Muscle of back (tissue), 3 donors: ENCODE measurements at regions not wholly inside any gene's neighbourhood (a gene's known extent, or its start where the extent isn't known, plus 50 kb on each side); places are given as distances from the start of the nearest gene placed in this dataset.

Experiments
- DNase-seq, 3 donors: peaks; one replicate each; pipeline versions ENCODE4 v3.0.0 to v3.0.0-alpha.2; 2013

- no peak for DNase-seq
Measured at GRCh38 chr2:221334481-221335218, 237.5 kb downstream of the EPHA4 start.

- DNase-seq = no peak
Measured at GRCh38 chr2:221335219-221335752, 236.8 kb downstream of the EPHA4 start.

DNA sequence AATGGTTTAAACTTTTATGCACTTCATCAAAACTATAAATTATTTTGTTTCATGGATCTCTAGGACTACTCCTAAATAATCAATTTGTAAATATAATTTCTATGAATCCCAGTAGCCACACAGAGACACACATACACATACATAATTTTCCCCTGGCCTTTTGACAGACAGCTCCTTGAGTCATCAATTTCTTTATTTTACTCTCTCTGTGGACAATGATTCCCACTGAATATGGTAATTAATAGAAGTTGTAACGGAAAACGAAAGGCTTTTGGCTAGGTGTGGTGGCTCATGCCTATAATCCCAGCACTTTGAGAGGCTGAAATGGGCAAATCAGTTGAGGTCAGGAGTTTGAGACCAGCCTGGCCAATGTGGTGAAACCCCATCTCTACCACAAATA, 235.1 kb downstream of the EPHA4 start:
- no peak for DNase-seq

GRCh38 chr2:221337957-221338685, 234.0 kb downstream of the EPHA4 start:
- DNase-seq = no peak

- no peak for DNase-seq
Measured at GRCh38 chr2:221342388-221342787, 229.7 kb downstream of the EPHA4 start.

- no peak for DNase-seq
Measured at GRCh38 chr2:221343524-221343923, 228.6 kb downstream of the EPHA4 start.

GRCh38 chr2:221345516-221345915, 226.6 kb downstream of the EPHA4 start:
- no peak for DNase-seq

DNA sequence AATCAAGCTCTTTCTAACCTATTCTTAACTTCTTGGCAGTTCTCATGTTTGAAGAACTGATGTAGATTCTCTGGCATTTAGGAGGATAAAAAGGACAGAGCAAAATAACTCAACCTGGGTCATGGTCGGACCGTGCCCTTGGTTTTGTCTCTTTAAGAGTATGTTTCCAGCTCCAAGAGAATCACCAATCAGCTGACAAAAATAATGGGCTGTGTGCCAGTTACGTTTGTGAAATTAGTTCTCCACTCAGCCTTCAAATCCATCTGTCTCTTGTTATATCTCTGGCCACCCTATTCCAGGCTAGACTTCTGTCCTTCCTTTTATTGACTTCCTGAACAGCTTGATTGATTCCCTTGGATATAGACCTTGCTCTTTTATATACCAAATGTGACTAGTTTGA, 225.7 kb downstream of the EPHA4 start:
- no peak for DNase-seq

- DNase-seq = no peak
Measured at GRCh38 chr2:221347471-221347870, 224.6 kb downstream of the EPHA4 start.

GRCh38 chr2:221350616-221351015, 221.5 kb downstream of the EPHA4 start:
- DNase-seq = no peak

DNA sequence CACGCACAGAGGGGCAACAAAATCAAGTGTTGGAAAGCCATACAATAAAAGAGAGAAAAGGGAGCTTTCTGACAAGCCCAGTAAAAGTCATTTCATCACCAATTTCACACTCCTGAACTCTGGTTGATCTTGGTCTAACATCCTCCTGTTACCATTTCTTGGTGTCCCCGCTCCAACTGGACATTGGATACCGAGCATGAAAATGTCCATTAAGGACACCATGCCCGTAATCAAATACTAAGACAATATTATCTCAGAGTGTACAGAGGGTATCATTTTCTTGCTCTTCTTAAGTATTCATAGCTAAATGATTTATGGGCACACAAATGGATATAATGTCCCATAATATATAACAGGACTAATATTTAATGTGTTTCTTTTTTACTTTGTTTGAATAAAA, 218.9 kb downstream of the EPHA4 start:
- DNase-seq = no peak

DNA sequence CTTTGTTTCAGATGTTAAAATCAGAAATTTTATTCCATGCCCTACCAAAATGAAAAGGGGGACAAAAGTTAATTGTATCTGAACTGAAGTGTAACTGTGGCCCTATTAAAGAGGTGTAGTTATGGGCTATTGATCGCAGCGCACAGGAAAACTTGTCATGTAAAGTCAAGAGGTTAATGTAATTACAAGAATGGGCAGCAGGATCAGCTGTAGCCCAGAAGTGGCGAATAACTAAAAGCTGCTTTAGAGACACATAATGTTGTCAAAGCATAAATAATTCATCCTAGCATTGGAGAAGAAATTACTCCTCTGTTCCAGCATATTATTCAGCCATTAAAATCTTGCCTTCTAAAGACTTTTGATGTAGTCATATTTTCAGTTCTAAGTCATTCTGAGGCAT, 211.8 kb downstream of the EPHA4 start:
- no peak for DNase-seq

GRCh38 chr2:221360742-221361141, 211.4 kb downstream of the EPHA4 start:
- no peak for DNase-seq

- no peak for DNase-seq
Measured at GRCh38 chr2:221361633-221362032, 210.5 kb downstream of the EPHA4 start.

GRCh38 chr2:221364672-221365071, 207.4 kb downstream of the EPHA4 start:
- DNase-seq = no peak
